H9 (cell line): ENCODE measurements at regions not wholly inside any gene's neighbourhood (a gene's known extent, or its start where the extent isn't known, plus 50 kb on each side); places are given as distances from the start of the nearest gene placed in this dataset.

Experiments used
- DNase-seq: peaks from one replicate; pipeline ENCODE4 v3.0.0-alpha.2; 2017
- H2AFZ ChIP-seq: one replicate; pipeline ENCODE4 v1.6.1; 2013; ENCODE audit warnings: mild to moderate bottlenecking, low read length, control low read depth, moderate library complexity
- H2AK5ac ChIP-seq: 2 replicates; pipeline ENCODE4 v1.6.1; 2013; ENCODE audit warnings: low read length, control low read depth, mixed read lengths; ENCODE audit not compliant: insufficient read length
- H2BK120ac ChIP-seq: one replicate; pipeline ENCODE4 v1.6.1; 2013; ENCODE audit warnings: low read depth, mild to moderate bottlenecking, low read length, control low read depth, inconsistent platforms; ENCODE audit not compliant: poor library complexity, severe bottlenecking
- H2BK12ac ChIP-seq: 2 replicates; pipeline ENCODE4 v1.6.1; 2013; ENCODE audit warnings: low read length, control low read depth, mixed read lengths, low read depth; ENCODE audit not compliant: insufficient read length
- H2BK15ac ChIP-seq: 2 replicates; pipeline ENCODE4 v1.6.1; 2013; ENCODE audit warnings: low read depth, low read length, control low read depth
- H2BK20ac ChIP-seq: one replicate; pipeline ENCODE4 v1.6.1; 2013; ENCODE audit warnings: low read depth, mild to moderate bottlenecking, low read length, control low read depth, inconsistent platforms; ENCODE audit not compliant: poor library complexity, severe bottlenecking
- H2BK5ac ChIP-seq: 2 replicates; pipeline ENCODE4 v1.6.1; 2013; ENCODE audit warnings: low read length, control low read depth, mixed read lengths; ENCODE audit not compliant: insufficient read length
- H3K14ac ChIP-seq: 2 replicates; pipeline ENCODE4 v1.6.1; 2013; ENCODE audit warnings: low read length, control low read depth; ENCODE audit not compliant: insufficient read depth
- H3K18ac ChIP-seq: 2 replicates; pipeline ENCODE4 v1.6.1; 2013; ENCODE audit warnings: low read depth, mild to moderate bottlenecking, mixed read lengths, low read length, control low read depth; ENCODE audit not compliant: insufficient read length
- H3K23ac ChIP-seq: 2 replicates; pipeline ENCODE4 v1.6.1; 2013; ENCODE audit warnings: low read length, control low read depth, mixed read lengths, low read depth; ENCODE audit not compliant: insufficient read length
- H3K23me2 ChIP-seq: 2 replicates; pipeline ENCODE4 v1.6.1; 2013; ENCODE audit warnings: low read depth, mild to moderate bottlenecking, mixed read lengths, low read length, control low read depth; ENCODE audit not compliant: insufficient read length, poor library complexity, severe bottlenecking
- H3K27ac ChIP-seq: 2 replicates; pipeline ENCODE4 v1.5.1; 2013; ENCODE audit warnings: low read length, control low read depth, mixed read lengths, low read depth; ENCODE audit not compliant: insufficient read length
- H3K27me3 ChIP-seq: 2 replicates; pipeline ENCODE4 v1.6.1; 2013; ENCODE audit warnings: low read length, control low read depth, inconsistent platforms; ENCODE audit not compliant: insufficient read depth
- H3K4ac ChIP-seq: 2 replicates; pipeline ENCODE4 v1.6.1; 2013; ENCODE audit warnings: low read depth, mild to moderate bottlenecking, control low read depth, inconsistent platforms, low read length, moderate library complexity
- H3K4me1 ChIP-seq: 2 replicates; pipeline ENCODE4 v1.6.1; 2013; ENCODE audit warnings: low read length, control low read depth, inconsistent platforms; ENCODE audit not compliant: insufficient read depth
- H3K4me2 ChIP-seq: 2 replicates; pipeline ENCODE4 v1.6.1; 2013; ENCODE audit warnings: low read length, control low read depth, mixed read lengths; ENCODE audit not compliant: insufficient read length, insufficient read depth
- H3K56ac ChIP-seq: 2 replicates; pipeline ENCODE4 v1.6.1; 2013; ENCODE audit warnings: low read depth, mild to moderate bottlenecking, mixed read lengths, low read length, control low read depth; ENCODE audit not compliant: insufficient read length
- H3K79me1 ChIP-seq: 2 replicates; pipeline ENCODE4 v1.6.1; 2013; ENCODE audit warnings: low read depth, mild to moderate bottlenecking, moderate library complexity, low read length, control low read depth, inconsistent platforms; ENCODE audit not compliant: insufficient read depth, poor library complexity, severe bottlenecking
- H3K79me2 ChIP-seq: 2 replicates; pipeline ENCODE4 v1.6.1; 2013; ENCODE audit warnings: low read length, control low read depth, inconsistent platforms; ENCODE audit not compliant: insufficient read depth
- H3K9ac ChIP-seq: 2 replicates; pipeline ENCODE4 v1.6.1; 2013; ENCODE audit warnings: low read length, control low read depth, mixed read lengths; ENCODE audit not compliant: insufficient read length; ENCODE audit errors: extremely low read depth
- H3K9me3 ChIP-seq: one replicate; pipeline ENCODE4 v1.6.1; 2013; ENCODE audit warnings: low read depth, low read length, inconsistent platforms; ENCODE audit not compliant: control insufficient read depth
- H3T11ph ChIP-seq: one replicate; pipeline ENCODE4 v1.6.1; 2013; ENCODE audit warnings: mild to moderate bottlenecking, low read length, control low read depth, inconsistent platforms
- H4K20me1 ChIP-seq: one replicate; pipeline ENCODE4 v1.6.1; 2013; ENCODE audit not compliant: control insufficient read depth, insufficient read length, insufficient read depth
- H4K5ac ChIP-seq: 2 replicates; pipeline ENCODE4 v1.6.1; 2013; ENCODE audit warnings: low read depth, mild to moderate bottlenecking, mixed read lengths, low read length, control low read depth; ENCODE audit not compliant: insufficient read length
- H4K8ac ChIP-seq: replicated peaks from 2 replicates; pipeline ENCODE4 v1.6.1; 2013; ENCODE audit warnings: low read length, control low read depth, mixed read lengths, low read depth; ENCODE audit not compliant: insufficient read length
- H4K91ac ChIP-seq: 2 replicates; pipeline ENCODE4 v1.6.1; 2013; ENCODE audit warnings: low read depth, mild to moderate bottlenecking, moderate library complexity, mixed read lengths, low read length, control low read depth; ENCODE audit not compliant: insufficient read length
- H3K27ac Mint-ChIP-seq, 3 experiments: 2 replicates in 2 of 3; 3 replicates in 1 of 3; pipeline ENCODE4 v1.8.0; 2020 to 2021; ENCODE audit warnings: mixed read lengths in 3 of 3, mild to moderate bottlenecking in 1 of 3, moderate library complexity in 1 of 3
- H3K27me3 Mint-ChIP-seq: 2 replicates; pipeline ENCODE4 v1.8.0; 2021; ENCODE audit warnings: low read depth, mild to moderate bottlenecking, moderate library complexity, mixed read lengths
- H3K36me3 Mint-ChIP-seq, 3 experiments: 2 replicates in 2 of 3; 3 replicates in 1 of 3; pipeline ENCODE4 v1.8.0; 2020 to 2021; ENCODE audit warnings: low read depth in 3 of 3, mixed read lengths in 3 of 3; ENCODE audit not compliant: insufficient read depth in 1 of 3
- H3K4me1 Mint-ChIP-seq, 2 experiments: 2 replicates each; pipeline ENCODE4 v1.8.0; 2020; ENCODE audit warnings: mixed read lengths in 2 of 2
- H3K4me3 Mint-ChIP-seq, 2 experiments: 2 replicates in 1 of 2; 3 replicates in 1 of 2; pipeline ENCODE4 v1.8.0; 2020 to 2021; ENCODE audit warnings: mild to moderate bottlenecking in 2 of 2, mixed read lengths in 2 of 2, moderate library complexity in 1 of 2
- H3K9me3 Mint-ChIP-seq, 2 experiments: 2 replicates in 1 of 2; 3 replicates in 1 of 2; pipeline ENCODE4 v1.8.0; 2020; ENCODE audit warnings: mild to moderate bottlenecking in 2 of 2, mixed read lengths in 2 of 2, moderate library complexity in 1 of 2
- CTCF ChIP-seq: fragments of 200-600 bp; sonication (generic); conservative IDR thresholded peaks from 3 replicates; pipeline ENCODE4 v1.8.0; 2021; ENCODE audit warnings: antibody characterized with exemption, mild to moderate bottlenecking
- WGBS: extraction: QIAGEN DNeasy Blood & Tissue Kit; methylation state at CpG from one replicate; pipeline ENCODE4 v1.1.7; 2013; ENCODE audit warnings: missing lambda C conversion rate, low lambda C conversion rate, mixed read lengths; ENCODE audit not compliant: insufficient read length; ENCODE audit errors: extremely low coverage; 5-methylcytosine and 5-hydroxymethylcytosine counted together

GRCh38 chr2:41854227-41854626, 193.6 kb upstream of the PKDCC start:
- H3K36me3 Mint-ChIP-seq, result no peaks in the 10 kb centered on the region
- Histone ChIP-seq H2BK20ac (no peak overlapping the region), H4K20me1 (no peaks in the 10 kb centered on the region), H4K8ac (no peak overlapping the region), H3K23ac (no peak overlapping the region), H3K4me2 (no peak overlapping the region), H4K91ac (no peak overlapping the region), H3K4ac (no peak overlapping the region), H2BK5ac (no peak overlapping the region), H4K5ac (no peak overlapping the region), H3K27ac (no peak overlapping the region), H3T11ph (no peak overlapping the region), H3K27me3 (no peaks in the 10 kb centered on the region), H3K18ac (no peak overlapping the region), H2AK5ac (no peak overlapping the region), H3K14ac (no peak overlapping the region), H2BK15ac (no peak overlapping the region), H3K9ac (no peak overlapping the region), H3K79me1 (no peaks in the 10 kb centered on the region), H2BK12ac (no peak overlapping the region), H3K9me3 (no peaks in the 10 kb centered on the region), H3K56ac (no peak overlapping the region), H2BK120ac (no peak overlapping the region), H2AFZ (no peak overlapping the region), H3K23me2 (no peaks in the 10 kb centered on the region), H3K4me1 (no peaks in the 10 kb centered on the region), H3K79me2 (no peaks in the 10 kb centered on the region)
- TF ChIP-seq CTCF, result no peak
- H3K27me3 Mint-ChIP-seq, result no peaks in the 10 kb centered on the region; the same call in none of the 2 replicates
- no peak overlapping the region for H3K4me3 Mint-ChIP-seq
- no peaks in the 10 kb centered on the region for H3K9me3 Mint-ChIP-seq
- no peak overlapping the region for H3K27ac Mint-ChIP-seq
- DNase-seq, result no peak
- peaks cover 5 to 13% of the 10 kb centered on the region in 2 experiments; a peak in 3 of 4 replicates for H3K4me1 Mint-ChIP-seq
- WGBS, result no CpG with 5 or more reads among the region's 4 CpGs
